Prostate gland (tissue), 2 donors: ENCODE measurements at regions not wholly inside any gene's neighbourhood (a gene's known extent, or its start where the extent isn't known, plus 50 kb on each side); places are given as distances from the start of the nearest gene placed in this dataset.

Experiments
- CTCF ChIP-seq, 4 experiments: fragments of 200-600 bp in 2 of 4; fragments of 450-650 bp in 2 of 4; sonication (generic) in 2 of 4; IDR thresholded peaks; 1 replicate in 3 of 4; 2 replicates in 1 of 4; pipeline ENCODE4 v1.5.1; 2016 to 2019; ENCODE audit warnings: antibody characterized with exemption in 4 of 4, mild to moderate bottlenecking in 2 of 4, moderate library complexity in 2 of 4
- POLR2AphosphoS5 ChIP-seq: sonication (generic); formaldehyde crosslinking; IDR thresholded peaks from one replicate; pipeline ENCODE4 v1.6.1; 2017; ENCODE audit warnings: antibody characterized with exemption

- TF ChIP-seq CTCF (IDR thresholded peaks at IDR 0.05) (no peak), POLR2AphosphoS5 (no peak)
Observed at GRCh38 chr2:5343785-5344335, 348.3 kb upstream of the SOX11 start.
